H1 (cell line): ENCODE measurements at regions not wholly inside any gene's neighbourhood (a gene's known extent, or its start where the extent isn't known, plus 50 kb on each side); places are given as distances from the start of the nearest gene placed in this dataset.

ENCODE experiments used
- CTCF ChIA-PET: fragments of 300-600 bp; sonication (Branson Sonifier 250); formaldehyde crosslinking; loops from one replicate; lab custom pipeline; 2021; ENCODE audit not compliant: partially characterized antibody; lab: Charles Lee
- POLR2A ChIA-PET: fragments of 300-600 bp; sonication (Branson Sonifier 250); formaldehyde crosslinking; loops from one replicate; lab custom pipeline; 2021; ENCODE audit warnings: inconsistent platforms; ENCODE audit not compliant: partially characterized antibody; lab: Charles Lee
- DNase-seq, 2 experiments: peaks; one replicate each; pipeline versions ENCODE4 v3.0.0 to v3.0.0-alpha.2; 2010 to 2022; ENCODE audit warnings: low spot score in 2 of 2, low read depth in 1 of 2, mixed read lengths in 1 of 2
- FAIRE-seq: peaks from 2 replicates; lab custom pipeline; 2011; peaks lifted over from hg19 to GRCh38; lab: Jason Lieb, UNC
- H2AFZ ChIP-seq: 2 replicates; pipeline ENCODE4 v1.8.1; 2012; ENCODE audit warnings: low read length, inconsistent platforms
- H2AK5ac ChIP-seq: 2 replicates; pipeline ENCODE4 v1.6.1; 2013; ENCODE audit warnings: low read depth, low read length
- H2BK120ac ChIP-seq: replicated peaks from 2 replicates; pipeline ENCODE3; 2013; ENCODE audit warnings: low read depth, low read length, inconsistent platforms
- H2BK12ac ChIP-seq: 2 replicates; pipeline ENCODE4 v1.6.1; 2013; ENCODE audit warnings: low read depth, low read length
- H2BK15ac ChIP-seq: 2 replicates; pipeline ENCODE4 v1.6.1; 2013; ENCODE audit warnings: low read length
- H2BK20ac ChIP-seq: 2 replicates; pipeline ENCODE4 v1.6.1; 2013; ENCODE audit warnings: low read length
- H2BK5ac ChIP-seq: 2 replicates; pipeline ENCODE4 v1.6.1; 2013; ENCODE audit warnings: low read depth, low read length
- H3K14ac ChIP-seq: 2 replicates; pipeline ENCODE4 v1.6.1; 2013; ENCODE audit warnings: inconsistent platforms; ENCODE audit not compliant: insufficient read length
- H3K18ac ChIP-seq: 2 replicates; pipeline ENCODE4 v1.6.1; 2013; ENCODE audit warnings: low read length; ENCODE audit errors: extremely low read depth
- H3K23ac ChIP-seq: 2 replicates; pipeline ENCODE4 v1.6.1; 2013; ENCODE audit warnings: inconsistent platforms; ENCODE audit not compliant: insufficient read length
- H3K23me2 ChIP-seq: 2 replicates; pipeline ENCODE4 v1.6.1; 2013; ENCODE audit warnings: low read depth, low read length
- H3K27ac ChIP-seq: 2 replicates; pipeline ENCODE4 v1.6.1; 2011; ENCODE audit warnings: low read depth, low read length, inconsistent platforms
- H3K27me3 ChIP-seq, 4 experiments: replicated peaks in 1 of 4; 1 replicate in 1 of 4; 2 replicates in 3 of 4; pipeline versions ENCODE4 v1.6.1 to v1.8.1; 2011 to 2013; ENCODE audit warnings: low read length in 3 of 4, mild to moderate bottlenecking in 3 of 4, inconsistent platforms in 2 of 4, mixed read lengths in 2 of 4, moderate library complexity in 1 of 4; ENCODE audit not compliant: control insufficient read depth in 3 of 4, insufficient read depth in 3 of 4; ENCODE audit errors: extremely low read depth in 1 of 4
- H3K36me3 ChIP-seq, 4 experiments: 2 replicates each; pipeline versions ENCODE4 v1.6.1 to v1.8.1; 2011 to 2013; ENCODE audit warnings: mild to moderate bottlenecking in 4 of 4, low read length in 3 of 4, moderate library complexity in 2 of 4, control low read depth in 1 of 4, inconsistent platforms in 1 of 4; ENCODE audit not compliant: insufficient read depth in 4 of 4, control insufficient read depth in 2 of 4
- H3K4ac ChIP-seq: replicated peaks from 2 replicates; pipeline ENCODE3; 2013; ENCODE audit warnings: low read length, low read depth, mixed read lengths, inconsistent platforms; ENCODE audit not compliant: insufficient read length
- H3K4me1 ChIP-seq, 4 experiments: replicated peaks in 1 of 4; 1 replicate in 1 of 4; 2 replicates in 3 of 4; pipeline versions ENCODE4 v1.6.1 to v1.8.1; 2011 to 2013; ENCODE audit warnings: low read length in 3 of 4, inconsistent platforms in 2 of 4, mixed read lengths in 1 of 4; ENCODE audit not compliant: insufficient read depth in 4 of 4, control insufficient read depth in 3 of 4
- H3K4me2 ChIP-seq, 2 experiments: 2 replicates each; pipeline versions ENCODE4 v1.6.1 to v1.8.1; 2011 to 2013; ENCODE audit warnings: low read depth in 2 of 2, low read length in 2 of 2, control low read depth in 1 of 2, inconsistent platforms in 1 of 2, mild to moderate bottlenecking in 1 of 2; ENCODE audit not compliant: insufficient read depth in 1 of 2
- H3K4me3 ChIP-seq, 4 experiments: fragments of 200-600, 300-600 bp in 1 of 4; sonication (generic), shearing (Covaris generic), sonication (Bioruptor Twin) in 1 of 4; 2 replicates each; pipeline versions ENCODE4 v1.5.1 to v1.8.1; 2011 to 2016; ENCODE audit warnings: low read length in 4 of 4, low read depth in 3 of 4, control low read depth in 2 of 4, inconsistent platforms in 2 of 4, mild to moderate bottlenecking in 2 of 4, mixed read lengths in 1 of 4, moderate library complexity in 1 of 4; ENCODE audit not compliant: insufficient read depth in 2 of 4; ENCODE audit errors: extremely low read depth in 1 of 4
- H3K56ac ChIP-seq: replicated peaks from 2 replicates; pipeline ENCODE3; 2013; ENCODE audit warnings: low read depth, mild to moderate bottlenecking, mixed read lengths, low read length, inconsistent platforms; ENCODE audit not compliant: insufficient read length
- H3K79me1 ChIP-seq: 2 replicates; pipeline ENCODE4 v1.6.1; 2013; ENCODE audit warnings: low read depth, low read length, control low read depth
- H3K79me2 ChIP-seq, 2 experiments: 2 replicates each; pipeline versions ENCODE4 v1.6.1 to v1.8.1; 2012 to 2013; ENCODE audit warnings: low read length in 2 of 2, mild to moderate bottlenecking in 2 of 2, inconsistent platforms in 1 of 2; ENCODE audit not compliant: insufficient read depth in 2 of 2, control insufficient read depth in 1 of 2
- H3K9ac ChIP-seq, 4 experiments: replicated peaks in 1 of 4; 1 replicate in 1 of 4; 2 replicates in 3 of 4; pipeline versions ENCODE4 v1.6.1 to v1.8.1; 2011 to 2013; ENCODE audit warnings: low read depth in 3 of 4, low read length in 3 of 4, control low read depth in 2 of 4, mild to moderate bottlenecking in 2 of 4, moderate library complexity in 2 of 4, inconsistent platforms in 1 of 4; ENCODE audit errors: extremely low read depth in 1 of 4
- H3K9me3 ChIP-seq, 2 experiments: 2 replicates each; pipeline versions ENCODE4 v1.6.1 to v1.8.1; 2012 to 2013; ENCODE audit warnings: mild to moderate bottlenecking in 2 of 2, moderate library complexity in 2 of 2, control low read depth in 1 of 2, inconsistent platforms in 1 of 2, low read depth in 1 of 2, low read length in 1 of 2, mixed read lengths in 1 of 2; ENCODE audit not compliant: insufficient read depth in 2 of 2
- H4K20me1 ChIP-seq, 2 experiments: replicated peaks in 1 of 2; 2 replicates each; pipeline versions ENCODE3 to v1.8.1; 2011 to 2013; ENCODE audit warnings: inconsistent platforms in 2 of 2, low read length in 2 of 2, mild to moderate bottlenecking in 1 of 2; ENCODE audit not compliant: insufficient read depth in 2 of 2, control insufficient read depth in 1 of 2
- H4K5ac ChIP-seq: 2 replicates; pipeline ENCODE4 v1.6.1; 2013; ENCODE audit warnings: low read length, low read depth, mixed read lengths, inconsistent platforms; ENCODE audit not compliant: insufficient read length
- H4K8ac ChIP-seq: 2 replicates; pipeline ENCODE4 v1.8.0; 2013; ENCODE audit warnings: mild to moderate bottlenecking, moderate library complexity, low read length, inconsistent platforms; ENCODE audit not compliant: insufficient read depth; ENCODE audit errors: extremely low read depth
- H4K91ac ChIP-seq: replicated peaks from 2 replicates; pipeline ENCODE3; 2013; ENCODE audit warnings: low read length, mixed read lengths, inconsistent platforms; ENCODE audit not compliant: insufficient read length
- KDM5A ChIP-seq: fragments of 200-600 bp; IDR thresholded peaks from 2 replicates; pipeline ENCODE4 v1.7.1; 2012; ENCODE audit warnings: mild to moderate bottlenecking, low read length, inconsistent platforms, mixed read lengths
- MAFK ChIP-seq: IDR thresholded peaks from 2 replicates; pipeline ENCODE4 v1.6.1; 2012; ENCODE audit warnings: low read depth, mild to moderate bottlenecking, improper control_type of control experiment, low read length
- NANOG ChIP-seq: IDR thresholded peaks from 2 replicates; pipeline ENCODE4 v1.6.1; 2011; ENCODE audit warnings: low read length, low read depth, mild to moderate bottlenecking, inconsistent platforms; ENCODE audit not compliant: insufficient read depth, poor library complexity, severe bottlenecking
- RFX5 ChIP-seq: IDR thresholded peaks from 2 replicates; pipeline ENCODE4 v1.6.1; 2011; ENCODE audit warnings: low read depth, low read length, improper control_type of control experiment, borderline replicate concordance
- RXRA ChIP-seq: IDR thresholded peaks from 2 replicates; pipeline ENCODE4 v1.6.1; 2011; ENCODE audit warnings: low read depth, mild to moderate bottlenecking, low read length, moderate library complexity; ENCODE audit not compliant: insufficient read depth
- SIRT6 ChIP-seq: IDR thresholded peaks from one replicate; pipeline ENCODE4 v1.7.1; 2012; ENCODE audit warnings: low read length, inconsistent platforms
- TEAD4 ChIP-seq: IDR thresholded peaks from 2 replicates; pipeline ENCODE4 v1.6.1; 2012; ENCODE audit warnings: low read depth, low read length, inconsistent platforms, mixed read lengths
- WGBS, 2 experiments: shearing (Covaris generic) in 1 of 2; methylation state at CpG; one replicate each; pipeline versions ENCODE4 v1.1.6 to v1.1.7; 2013 to 2015; ENCODE audit warnings: low lambda C conversion rate in 2 of 2, mixed read lengths in 2 of 2, inconsistent platforms in 1 of 2, low coverage in 1 of 2, missing lambda C conversion rate in 1 of 2; ENCODE audit not compliant: insufficient replicate concordance in 2 of 2, insufficient coverage in 1 of 2, insufficient read length in 1 of 2; ENCODE audit errors: extremely low coverage in 1 of 2, missing lambda C conversion rate in 1 of 2; 5-methylcytosine and 5-hydroxymethylcytosine counted together

GRCh38 chr9:73270967-73271721 lies 119.5 kb downstream of the ANXA1 start:
- 88% methylated on average over 3 of the region's 3 CpGs; no CpG with 5 or more reads in 1 of the 2 experiments for WGBS, 2 experiments
- TF ChIP-seq RXRA = no peak
- TF ChIP-seq TEAD4 = no peak
- no peak for TF ChIP-seq KDM5A
- no peak for TF ChIP-seq SIRT6
- TF ChIP-seq RFX5 = no peak
- no peak for TF ChIP-seq NANOG
- TF ChIP-seq MAFK = no peak
- Histone ChIP-seq H3K23me2 (no peaks in the 10 kb centered on the region), H3K23ac (no peak overlapping the region), H4K20me1 (no peaks in the 10 kb centered on the region), H3K79me1 (no peaks in the 10 kb centered on the region), H3K27ac (no peak overlapping the region), H3K56ac (no peak overlapping the region), H3K27me3 (no peaks in the 10 kb centered on the region), H3K4me3 (no peak overlapping the region), H2AK5ac (no peak overlapping the region), H2BK120ac (no peak overlapping the region), H3K9me3 (no peaks in the 10 kb centered on the region), H2BK12ac (no peak overlapping the region), H3K4me1 (peaks cover 0 to 4% (median 0%) of the 10 kb centered on the region in 4 experiments; a peak in 1 of 7 replicates), H3K4ac (no peak overlapping the region), H3K14ac (no peak overlapping the region), H2BK20ac (no peak overlapping the region), H4K8ac (no peak overlapping the region), H3K9ac (no peak overlapping the region), H4K91ac (no peak overlapping the region), H2BK5ac (no peak overlapping the region), H3K36me3 (no peaks in the 10 kb centered on the region), H2BK15ac (no peak overlapping the region), H4K5ac (no peak overlapping the region), H3K4me2 (no peak overlapping the region), H3K18ac (no peak overlapping the region), H3K79me2 (no peaks in the 10 kb centered on the region), H2AFZ (no peak overlapping the region)
- ChIA-PET POLR2A (no interaction called here), CTCF (interaction anchor here (4.4 kb wide), 1 partner anchor 8 kb away, joined by 24 read pairs; no protein-coding TSS in a partner anchor)
- FAIRE-seq (no peak), DNase-seq (no peak)
